Glomerular visceral epithelial cell (primary cell): ENCODE measurements at regions not wholly inside any gene's neighbourhood (a gene's known extent, or its start where the extent isn't known, plus 50 kb on each side); places are given as distances from the start of the nearest gene placed in this dataset.

Source experiments
- DNase-seq: peaks from one replicate; pipeline ENCODE4 v3.0.0-alpha.2; 2016; ENCODE audit errors: extremely low spot score

GRCh38 chr2:14684516-14684915 is 52.0 kb downstream of the LRATD1 start:
- DNase-seq: no peak

GRCh38 chr2:14690926-14691325 is 58.4 kb downstream of the LRATD1 start:
- no peak for DNase-seq

DNA sequence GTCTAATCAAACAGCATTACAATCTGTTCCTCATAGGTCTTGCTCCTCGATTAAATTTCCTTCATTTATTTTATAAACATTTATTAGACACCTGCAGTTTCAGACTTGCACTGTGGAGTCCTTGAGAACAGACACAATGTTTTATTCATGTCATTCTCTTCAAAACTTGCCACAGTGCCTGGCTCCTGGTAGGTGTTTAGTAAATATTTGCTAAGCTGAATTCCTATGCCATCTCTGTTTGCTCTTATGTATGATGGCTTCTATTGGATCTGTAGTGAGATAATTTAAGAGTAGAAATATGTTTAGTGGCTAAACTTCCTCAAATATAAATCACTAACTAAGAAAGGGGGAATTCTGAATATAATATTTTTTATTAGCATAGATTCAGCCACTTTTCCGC is 61.4 kb downstream of the LRATD1 start:
- DNase-seq: no peak

DNA sequence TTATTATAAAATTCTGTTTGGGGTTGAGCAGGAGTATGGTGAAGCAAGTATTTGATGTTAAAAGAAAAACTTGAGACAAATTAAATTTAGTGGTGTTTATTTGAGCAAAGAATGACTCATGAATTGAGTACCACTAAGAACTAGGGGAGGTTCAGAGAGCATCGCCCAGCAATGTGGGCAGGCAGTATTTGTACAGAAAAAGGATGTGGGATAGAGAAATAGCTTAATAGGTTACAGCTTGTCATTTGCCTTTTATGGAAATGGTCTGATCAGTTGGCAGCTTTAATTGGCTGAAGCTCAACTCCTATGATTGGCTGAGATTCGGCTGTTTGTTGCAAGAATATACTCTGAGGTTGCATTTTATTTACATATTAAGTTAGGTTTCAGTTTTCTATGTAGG is 68.2 kb downstream of the LRATD1 start:
- no peak for DNase-seq

DNA sequence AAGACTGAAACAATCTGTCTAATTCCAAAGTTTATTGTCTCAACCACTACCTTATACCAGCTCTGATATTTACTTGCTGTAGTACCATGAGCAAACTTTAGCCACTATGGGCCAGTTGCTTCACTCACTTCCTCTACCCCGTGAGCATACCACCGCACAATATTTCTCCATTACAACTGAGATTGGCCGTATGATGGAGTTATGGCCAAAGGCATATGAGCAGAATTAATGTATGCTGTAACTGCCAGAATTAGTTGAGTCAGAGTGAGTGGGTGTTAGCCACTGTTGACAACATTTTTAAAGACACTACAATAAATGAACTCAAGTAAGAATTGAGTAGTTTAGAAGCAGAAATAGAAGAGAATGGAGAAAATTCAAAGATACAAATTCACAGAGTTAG is 69.7 kb downstream of the LRATD1 start:
- no peak for DNase-seq

- DNase-seq: no peak
Measured at GRCh38 chr2:14706201-14706600, 73.7 kb downstream of the LRATD1 start.

GRCh38 chr2:14712111-14712510 is 79.6 kb downstream of the LRATD1 start:
- DNase-seq: no peak

DNA sequence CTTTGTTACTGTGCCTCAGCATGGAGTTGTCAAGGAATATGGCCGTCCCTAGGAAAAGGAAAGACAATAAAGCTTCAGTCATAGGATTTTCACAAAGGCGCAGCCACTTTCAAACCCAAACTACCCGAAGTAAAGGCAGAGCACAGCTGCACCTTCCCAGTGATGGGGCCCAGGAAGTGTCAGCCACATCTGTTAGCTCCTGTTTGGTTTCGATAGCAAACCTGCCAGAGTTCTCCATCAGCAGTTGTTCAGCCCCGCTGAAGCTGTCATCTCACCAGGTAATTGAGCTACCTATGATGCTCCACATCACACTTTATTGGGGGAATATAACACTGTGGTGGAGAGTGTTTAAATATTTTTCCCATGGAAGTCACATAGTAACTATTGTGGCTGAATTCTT is 80.7 kb downstream of the LRATD1 start:
- no peak for DNase-seq

DNA sequence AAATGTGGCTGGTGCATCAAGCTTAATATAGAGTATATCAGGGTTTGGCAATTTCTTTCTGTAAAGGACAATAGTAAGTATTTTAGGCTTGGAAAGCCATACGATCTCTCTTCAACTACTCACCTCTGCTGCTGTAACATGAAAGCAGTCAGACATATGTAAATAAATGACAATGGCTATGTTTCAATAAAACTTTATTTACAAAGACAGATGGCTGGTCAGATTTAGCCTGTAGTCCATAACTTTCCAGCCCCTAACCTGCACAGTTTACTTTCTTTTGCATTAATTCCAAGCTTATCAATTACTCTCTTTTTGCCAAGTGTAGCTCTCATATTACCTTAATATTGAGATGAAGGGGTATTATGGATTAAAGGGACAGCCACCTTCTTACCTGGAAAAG is 83.1 kb downstream of the LRATD1 start:
- DNase-seq: no peak

DNA sequence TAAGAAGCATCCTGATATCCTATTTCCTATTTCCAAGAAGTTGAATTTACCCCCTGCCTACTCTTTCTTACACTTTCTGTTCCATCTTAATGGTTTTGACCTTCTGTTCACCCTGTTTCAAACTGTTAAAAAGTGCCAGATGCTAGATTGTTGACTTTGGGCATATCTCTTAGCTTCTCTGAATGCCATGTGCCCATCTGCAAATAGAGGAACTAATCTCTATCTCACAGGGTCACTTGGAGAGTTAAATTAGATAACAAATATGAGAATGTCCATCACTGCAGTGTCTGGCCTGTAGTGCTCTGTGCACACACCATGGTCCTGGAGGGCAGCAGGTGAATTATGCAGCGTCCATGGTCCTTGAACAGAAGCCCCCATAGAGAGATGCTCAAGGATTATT is 83.8 kb downstream of the LRATD1 start:
- no peak for DNase-seq

DNA sequence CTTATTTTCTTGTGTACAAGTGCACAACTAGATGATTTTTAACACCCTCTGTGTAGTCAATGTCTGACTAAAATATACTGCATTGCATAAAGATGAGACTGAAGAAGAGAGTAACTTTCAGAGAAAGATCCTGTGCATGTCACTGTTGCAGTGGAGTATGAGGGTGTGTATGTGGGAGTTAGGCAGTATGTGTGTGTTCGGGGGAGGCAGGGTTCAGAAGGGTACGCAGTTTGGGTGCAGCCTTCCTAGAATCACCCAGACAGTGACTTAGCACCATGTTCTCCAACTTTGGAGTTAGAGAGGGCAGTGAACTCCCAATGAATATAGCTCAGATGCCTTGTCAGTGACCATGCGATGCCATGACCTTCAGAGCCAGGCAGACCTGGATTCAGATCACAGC is 84.6 kb downstream of the LRATD1 start:
- no peak for DNase-seq

DNA sequence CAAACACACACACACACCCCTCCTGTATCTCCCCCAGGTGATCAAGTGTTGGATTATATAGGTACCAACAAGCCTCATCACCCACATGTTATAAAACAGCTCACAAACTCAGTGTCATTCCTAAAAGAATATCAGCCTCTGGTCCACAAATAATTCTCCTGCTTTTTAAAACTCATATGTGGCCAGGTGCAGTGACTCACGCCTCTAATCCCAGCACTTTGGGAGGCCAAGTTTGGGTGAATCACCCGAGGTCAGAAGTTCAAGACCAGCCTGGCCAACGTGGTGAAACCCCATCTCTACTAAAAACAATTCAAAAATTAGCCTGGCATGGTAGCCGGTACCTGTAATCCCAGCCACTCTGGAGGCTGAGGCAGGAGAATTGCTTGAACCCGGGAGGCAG is 87.8 kb downstream of the LRATD1 start:
- no peak for DNase-seq

- no peak for DNase-seq
Measured at GRCh38 chr2:14720739-14721138, 88.2 kb downstream of the LRATD1 start.

DNA sequence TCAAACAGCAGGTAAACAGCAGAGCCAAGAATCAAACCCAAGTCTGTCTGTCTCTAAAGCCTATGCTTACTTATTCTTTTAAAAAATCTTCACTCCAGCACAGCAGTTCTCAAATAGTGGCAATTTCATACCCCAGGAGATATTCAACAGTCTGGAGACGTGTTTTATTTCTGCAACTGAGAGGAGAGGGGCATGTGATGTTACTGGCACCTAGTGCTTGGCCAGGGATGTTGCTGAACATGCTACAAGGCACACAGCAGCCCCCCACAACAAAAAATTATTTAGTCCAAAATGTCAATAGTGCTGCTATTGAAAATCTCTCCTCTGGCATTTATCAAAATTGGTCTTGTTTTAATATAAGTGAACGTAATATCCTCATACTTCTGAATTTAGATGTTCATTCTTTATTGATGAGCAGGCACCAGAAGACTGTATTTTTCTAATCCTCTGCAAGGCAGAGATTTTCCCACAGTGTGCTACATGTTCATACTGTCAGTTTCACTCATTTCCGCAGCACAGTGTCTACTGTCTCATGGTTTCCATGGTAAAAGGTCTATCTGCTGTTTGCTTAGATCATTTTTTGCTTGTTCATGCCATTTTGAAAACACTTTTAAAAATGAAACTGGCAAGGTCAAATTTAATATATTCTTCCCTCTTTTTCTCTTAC is 90.5 kb downstream of the LRATD1 start:
- DNase-seq: no peak

DNA sequence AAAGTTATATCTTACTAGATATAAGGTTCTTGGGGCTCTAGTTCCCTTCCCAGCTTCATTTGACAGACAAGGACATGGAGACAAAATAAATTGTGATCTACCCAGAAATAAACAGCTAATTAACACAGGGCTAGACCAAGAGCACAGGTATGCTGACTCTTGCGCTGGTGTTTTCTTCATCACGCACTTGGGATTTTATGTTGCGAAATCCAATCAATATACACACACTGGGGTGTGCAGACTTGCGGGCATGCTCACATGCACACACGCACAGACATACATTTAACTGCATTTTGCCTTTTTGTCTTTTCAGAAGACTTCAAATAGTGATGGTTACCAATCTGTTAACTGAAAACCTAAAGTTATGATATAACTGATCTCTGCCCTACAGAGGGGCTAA is 91.2 kb downstream of the LRATD1 start:
- DNase-seq: no peak

GRCh38 chr2:14735696-14736095 is 103.2 kb downstream of the LRATD1 start:
- no peak for DNase-seq

DNA sequence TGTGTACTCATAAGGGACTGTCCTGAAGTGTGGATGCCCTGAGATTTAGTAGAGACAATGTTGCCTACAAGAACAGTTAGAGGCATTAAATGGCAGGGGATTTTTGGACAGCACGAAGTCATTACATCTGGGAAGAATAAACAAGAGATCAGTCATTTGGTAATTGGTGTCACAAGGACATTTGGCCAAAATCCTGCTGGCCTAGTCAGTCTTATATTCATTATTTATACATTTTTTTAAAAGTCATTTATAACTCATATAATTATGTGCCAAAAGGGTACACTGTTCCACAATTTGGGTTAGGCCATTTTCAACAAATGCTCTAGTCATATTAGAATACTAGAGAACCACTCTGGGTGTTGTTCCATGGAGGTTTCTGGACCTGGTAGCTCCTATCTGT is 104.7 kb downstream of the LRATD1 start:
- no peak for DNase-seq

DNA sequence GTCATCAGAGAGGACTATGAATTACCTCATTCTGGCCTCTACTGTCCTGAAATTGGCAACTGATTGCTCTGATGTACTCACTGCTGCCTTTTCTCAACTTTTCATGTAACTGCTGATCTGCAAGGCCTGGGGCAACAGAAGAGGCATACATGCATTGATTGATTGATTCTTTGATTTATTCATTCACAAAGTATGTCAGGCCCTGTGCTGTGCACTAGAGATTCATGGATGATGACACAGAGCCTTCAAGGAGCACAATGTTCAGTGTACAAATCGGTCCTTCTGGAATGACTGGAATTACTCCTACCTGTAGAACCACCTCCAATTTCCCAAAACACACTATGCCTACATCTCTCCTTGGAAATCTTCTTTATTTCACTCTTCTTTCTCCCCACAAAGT is 111.3 kb downstream of the LRATD1 start:
- no peak for DNase-seq

DNA sequence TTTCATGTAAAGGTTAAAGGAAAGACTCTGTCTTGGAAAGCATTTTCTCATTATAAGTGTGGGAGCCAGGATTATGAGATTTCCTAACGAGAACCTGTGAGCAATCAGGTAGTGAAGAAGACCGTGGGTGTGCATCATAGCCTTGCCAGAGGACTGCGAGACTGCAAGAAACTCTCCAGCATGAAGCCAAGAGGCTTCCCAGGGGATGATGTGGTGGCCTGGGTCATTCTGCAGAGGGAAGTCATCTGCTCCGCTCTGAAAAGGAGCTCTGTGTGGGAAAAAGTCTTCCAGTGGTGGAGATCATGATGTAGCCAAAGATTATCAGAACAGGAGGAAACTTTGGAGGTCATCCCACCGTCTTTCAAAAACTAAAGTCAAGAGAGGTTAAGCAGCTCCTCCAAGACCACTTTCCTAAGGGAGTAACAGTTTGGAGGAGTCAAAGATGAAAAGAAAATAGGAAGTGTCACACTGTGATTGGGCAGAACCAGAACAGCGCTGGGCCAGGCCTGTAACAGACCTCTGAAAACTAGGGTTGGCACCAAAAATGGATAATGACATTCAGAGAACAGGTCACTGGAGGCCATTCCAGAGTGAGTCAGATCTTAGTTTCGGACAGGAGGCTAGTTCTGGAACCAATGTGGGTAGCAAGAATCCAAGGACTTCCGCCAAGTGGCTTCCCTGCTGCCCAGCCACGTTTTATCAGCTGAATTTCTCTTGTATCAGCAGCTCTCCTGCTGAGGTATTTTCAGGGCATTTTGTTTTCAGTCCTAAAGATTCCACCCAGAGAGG is 113.0 kb downstream of the LRATD1 start:
- no peak for DNase-seq

GRCh38 chr2:14746133-14746532 is 113.6 kb downstream of the LRATD1 start:
- no peak for DNase-seq

GRCh38 chr2:14747447-14747846 is 114.9 kb downstream of the LRATD1 start:
- no peak for DNase-seq

DNA sequence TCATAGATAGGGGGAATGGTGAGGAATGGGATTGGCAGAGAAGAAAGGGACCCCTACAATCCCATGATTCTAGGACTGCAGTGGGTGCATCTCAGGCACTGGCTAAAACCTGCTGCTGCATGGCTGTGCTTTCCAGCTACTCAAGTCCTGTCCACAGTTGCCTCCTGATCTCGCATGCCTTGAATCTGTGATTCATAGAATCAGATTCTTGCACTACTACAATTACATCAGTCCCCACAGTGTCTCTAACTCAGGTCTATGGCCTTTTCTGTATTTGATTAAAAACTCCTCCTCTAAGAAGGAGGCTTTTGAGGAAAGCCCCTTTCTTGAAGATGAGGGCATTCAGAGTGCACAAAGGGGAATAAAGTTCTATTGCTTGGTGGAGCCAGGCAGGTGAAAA is 117.4 kb downstream of the LRATD1 start:
- no peak for DNase-seq

DNA sequence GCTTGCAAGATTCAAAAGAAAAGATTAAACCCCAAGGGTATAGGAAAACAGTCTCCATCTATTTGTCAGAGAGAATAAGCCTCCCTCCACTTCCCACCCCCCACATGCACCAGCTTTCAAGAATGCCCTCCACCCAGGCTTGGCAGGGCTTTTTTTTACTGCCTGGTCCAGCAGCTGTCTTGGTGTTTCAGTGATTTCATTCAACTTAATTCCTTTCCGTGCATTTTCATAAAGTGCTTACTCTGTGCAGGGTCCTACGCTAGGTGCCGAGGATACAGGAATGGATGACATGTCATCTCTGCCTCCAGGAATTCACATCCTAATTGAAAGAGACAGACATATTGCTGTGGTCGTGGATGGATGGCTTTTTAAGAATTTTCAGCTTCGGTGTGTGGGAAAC is 117.9 kb downstream of the LRATD1 start:
- no peak for DNase-seq

- no peak for DNase-seq
Measured at GRCh38 chr2:14751581-14751980, 119.1 kb downstream of the LRATD1 start.
